HG03060 (cell line): ENCODE measurements at regions not wholly inside any gene's neighbourhood (a gene's known extent, or its start where the extent isn't known, plus 50 kb on each side); places are given as distances from the start of the nearest gene placed in this dataset.

Source experiments
- ATAC-seq: cut with Tn5 transposase; IDR thresholded peaks from one replicate; pipeline ENCODE4 v1.9.1; 2021; ENCODE audit warnings: low read depth, moderate number of reproducible peaks; ENCODE audit not compliant: unreplicated experiment

DNA sequence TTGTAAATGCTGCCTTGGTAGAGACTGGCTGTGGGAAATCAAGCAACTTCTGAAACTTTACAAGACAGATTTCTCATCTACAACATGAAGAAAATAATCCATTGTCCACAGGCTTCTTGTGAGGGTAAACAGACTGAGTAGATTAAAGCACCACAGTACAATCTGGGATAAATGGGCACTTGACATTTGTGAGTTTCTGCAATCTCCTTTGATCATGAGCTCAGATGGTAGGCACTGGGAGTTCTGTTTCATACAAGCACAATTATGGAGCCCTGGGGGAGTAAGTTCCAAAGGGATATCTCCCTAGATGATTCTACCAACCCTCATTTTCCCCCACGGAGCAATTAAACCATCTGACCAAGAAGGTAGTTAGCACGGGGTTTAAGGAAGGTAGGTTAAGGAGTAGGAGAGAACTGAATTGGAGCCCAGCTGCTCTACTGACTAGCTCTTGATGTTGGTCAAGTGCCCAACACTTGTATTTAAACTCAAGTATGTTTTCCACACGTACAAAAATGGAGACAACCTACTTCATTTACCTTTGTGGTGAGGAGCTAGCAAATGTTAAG is 479.5 kb upstream of the TNC start:
- no peak for ATAC-seq

DNA sequence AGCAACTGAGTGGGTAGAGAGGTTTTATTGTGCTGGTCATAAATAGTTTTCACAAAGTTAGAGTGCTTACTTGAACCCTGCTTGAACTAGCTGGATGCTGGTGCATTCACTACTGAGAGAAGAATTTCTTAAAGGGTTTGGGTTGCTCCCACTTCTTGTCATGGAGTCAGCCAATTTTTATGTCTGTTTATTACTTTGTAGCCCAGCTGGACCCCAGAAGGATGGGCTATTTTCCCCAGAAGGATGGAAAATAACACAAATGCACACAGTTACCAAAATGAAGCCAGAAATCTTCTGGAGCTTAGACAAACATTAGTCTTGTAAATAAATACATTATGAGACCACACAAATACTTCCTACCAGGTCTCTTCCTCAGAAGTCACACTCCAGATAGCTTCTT is 480.8 kb upstream of the TNC start:
- no peak for ATAC-seq

DNA sequence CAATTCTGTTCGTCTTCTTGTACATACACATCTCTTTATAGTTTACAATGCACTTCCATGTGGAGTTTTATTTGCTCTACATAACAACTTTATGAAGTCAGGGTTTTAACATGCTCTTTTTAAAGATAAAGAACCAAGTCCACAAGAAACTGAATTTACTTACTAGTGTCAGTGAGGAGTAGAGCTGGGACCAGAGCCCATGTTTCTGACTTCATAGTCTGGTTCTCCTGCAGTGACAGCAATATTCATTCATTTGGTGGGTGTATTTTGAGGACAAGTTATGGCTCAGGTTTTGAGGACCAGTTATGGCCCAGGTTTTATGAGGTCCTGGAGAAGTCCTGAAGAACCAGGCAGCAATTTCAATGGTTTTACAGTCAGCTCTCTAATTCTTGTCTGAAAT is 481.9 kb upstream of the TNC start:
- ATAC-seq: no peak

DNA sequence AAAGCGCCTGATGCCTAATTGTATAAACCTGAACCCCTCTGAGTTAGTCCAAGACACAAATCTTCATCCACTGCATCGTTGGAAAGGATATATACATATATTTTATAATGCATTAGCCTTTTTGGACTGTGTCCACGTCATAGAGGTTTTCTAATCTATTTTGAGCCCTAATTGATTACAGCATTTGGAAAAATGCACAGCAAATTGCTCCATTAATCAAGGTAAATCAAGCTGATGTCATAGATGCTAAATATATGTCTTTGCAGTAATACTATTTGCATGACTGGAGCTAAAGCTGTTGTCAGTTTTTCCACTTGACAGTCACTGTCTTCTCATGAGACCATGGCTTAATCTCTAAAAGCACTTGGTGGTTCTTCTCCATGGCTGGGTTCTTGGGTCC is 483.5 kb upstream of the TNC start:
- ATAC-seq: no peak

DNA sequence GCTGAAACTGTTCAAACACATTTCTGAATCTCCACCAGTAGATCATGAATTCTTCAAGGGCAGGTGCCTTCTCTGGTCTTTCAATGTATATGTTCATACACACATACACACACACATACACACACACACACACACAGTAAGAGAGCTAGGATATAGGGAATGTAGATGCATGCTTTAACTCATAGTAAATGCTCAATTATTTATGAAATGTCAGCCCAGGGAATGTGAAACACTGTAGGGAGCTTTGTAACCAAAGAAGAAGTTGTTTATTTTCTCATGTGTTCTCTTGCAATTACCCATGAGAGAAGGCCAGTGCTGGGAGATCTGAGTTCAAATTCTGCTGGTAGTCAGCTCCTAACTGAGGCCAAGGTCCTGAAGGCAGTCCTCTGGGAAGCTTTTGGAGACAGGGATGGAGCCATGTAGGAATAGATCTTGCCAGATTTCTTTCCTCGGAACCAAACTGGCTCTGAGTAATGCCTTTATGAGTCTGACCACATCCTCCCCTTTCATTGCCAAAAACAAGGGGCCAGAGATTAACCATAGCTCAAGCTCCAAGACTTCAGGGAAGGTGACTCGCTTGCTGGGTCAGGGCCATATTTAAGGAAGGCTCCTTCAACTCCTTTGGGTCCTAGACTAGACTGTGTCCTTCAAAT is 487.0 kb upstream of the TNC start:
- ATAC-seq: no peak

DNA sequence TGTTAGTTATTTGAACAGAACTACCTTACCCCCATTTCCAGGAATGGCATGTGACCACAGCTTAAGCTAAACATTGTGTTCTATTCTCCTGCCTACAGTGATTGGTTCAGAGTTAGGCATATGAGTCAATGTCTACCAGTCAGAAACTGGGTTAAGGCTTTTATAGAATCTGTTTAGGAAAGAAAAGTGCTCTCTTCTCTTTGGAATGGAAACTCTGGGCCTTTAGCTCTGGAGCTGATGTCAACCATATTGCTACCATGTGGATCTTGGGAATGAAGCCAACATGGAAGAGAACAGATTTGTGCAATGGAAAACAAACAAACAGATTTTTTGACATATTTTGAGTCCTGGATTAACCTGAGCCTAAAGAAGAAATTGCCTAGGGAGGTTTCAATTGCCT is 488.9 kb upstream of the TNC start:
- ATAC-seq: no peak

DNA sequence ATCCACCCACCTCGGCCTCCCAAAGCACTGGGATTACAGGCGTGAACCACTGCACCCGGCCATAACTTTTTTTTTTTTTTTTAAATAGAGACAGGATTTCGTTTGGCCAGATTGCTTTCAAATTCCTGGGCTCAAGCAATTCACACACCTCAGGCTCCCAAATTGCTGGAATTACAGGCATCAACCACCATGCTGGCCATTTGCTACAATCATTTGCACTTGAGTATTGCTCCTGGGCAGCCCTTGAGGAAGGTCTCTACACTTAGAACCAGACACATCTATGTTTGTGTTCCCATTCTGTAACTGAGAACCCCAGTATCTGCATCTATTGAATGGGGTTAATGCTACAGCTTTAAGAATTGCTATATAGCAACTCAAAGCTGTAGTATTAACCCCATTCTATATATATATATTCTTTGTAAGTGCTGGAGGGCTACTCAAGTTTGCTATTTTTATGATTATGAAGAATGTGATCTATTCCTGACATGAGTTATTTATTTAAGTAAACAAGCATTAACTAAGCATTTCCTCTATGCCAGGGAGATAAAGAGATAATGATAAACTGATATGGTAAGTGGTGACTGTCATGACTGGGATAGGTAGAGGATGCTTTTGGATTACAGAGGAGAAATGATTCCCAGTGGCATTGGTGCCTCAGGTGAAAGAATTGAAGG is 496.5 kb upstream of the TNC start:
- ATAC-seq: no peak

DNA sequence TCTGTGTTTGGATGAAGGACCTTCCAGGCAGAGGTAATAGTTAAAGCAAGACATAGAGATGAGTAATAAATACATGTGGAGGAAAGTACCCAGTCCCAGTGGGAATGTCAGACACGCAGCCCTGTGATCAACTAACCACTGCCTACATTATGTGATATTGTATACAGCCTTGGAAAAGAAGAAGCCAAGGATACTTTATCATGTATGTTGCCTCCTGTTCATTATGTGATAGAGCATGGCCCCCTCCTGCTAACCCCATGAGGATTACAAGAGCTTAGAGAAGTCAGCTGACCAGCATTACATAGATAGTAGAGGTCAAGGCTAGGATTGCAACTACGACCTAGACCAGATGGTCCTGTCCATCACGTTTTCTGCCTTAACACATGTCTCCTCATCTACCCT is 497.0 kb upstream of the TNC start:
- ATAC-seq: no peak

DNA sequence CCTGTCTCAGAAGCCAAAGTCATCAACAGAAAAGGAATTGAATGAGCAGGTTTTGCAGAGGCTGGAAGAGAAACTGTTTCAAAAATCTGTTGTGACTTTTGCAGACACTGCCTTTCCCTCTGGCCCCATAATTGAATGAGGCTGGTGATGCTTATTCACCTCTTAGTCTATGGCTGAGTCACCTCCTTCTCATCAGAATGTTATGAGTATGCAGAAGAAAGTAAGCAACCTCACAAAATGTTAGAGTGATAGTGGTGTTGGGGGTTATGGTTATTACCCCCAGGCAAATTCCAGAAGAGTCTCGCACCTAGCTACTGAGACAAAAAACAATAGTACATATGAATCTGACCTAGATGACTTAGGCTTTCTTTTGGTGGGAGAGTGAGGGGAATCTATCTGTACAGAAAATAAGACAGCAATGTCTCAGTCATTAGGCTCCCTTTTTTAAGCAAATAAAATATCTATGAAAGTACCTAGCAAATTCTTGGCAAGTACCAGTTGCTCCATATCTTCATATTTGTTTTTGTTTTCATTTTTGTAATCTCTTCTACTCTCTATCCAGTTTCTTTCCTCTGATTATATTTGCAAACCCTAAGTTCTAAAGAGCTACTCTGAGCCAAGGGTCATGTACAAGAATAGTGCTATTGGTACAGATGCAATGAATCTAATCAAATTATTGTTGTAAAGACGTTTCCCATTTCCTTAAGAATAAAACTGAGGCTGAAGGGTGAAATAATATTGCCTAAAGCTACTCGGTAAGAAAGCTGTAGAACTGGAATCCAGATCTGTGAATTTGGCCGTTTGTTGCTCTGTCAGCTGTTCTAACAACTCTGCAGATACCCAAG is 498.1 kb upstream of the TNC start:
- ATAC-seq: no peak

DNA sequence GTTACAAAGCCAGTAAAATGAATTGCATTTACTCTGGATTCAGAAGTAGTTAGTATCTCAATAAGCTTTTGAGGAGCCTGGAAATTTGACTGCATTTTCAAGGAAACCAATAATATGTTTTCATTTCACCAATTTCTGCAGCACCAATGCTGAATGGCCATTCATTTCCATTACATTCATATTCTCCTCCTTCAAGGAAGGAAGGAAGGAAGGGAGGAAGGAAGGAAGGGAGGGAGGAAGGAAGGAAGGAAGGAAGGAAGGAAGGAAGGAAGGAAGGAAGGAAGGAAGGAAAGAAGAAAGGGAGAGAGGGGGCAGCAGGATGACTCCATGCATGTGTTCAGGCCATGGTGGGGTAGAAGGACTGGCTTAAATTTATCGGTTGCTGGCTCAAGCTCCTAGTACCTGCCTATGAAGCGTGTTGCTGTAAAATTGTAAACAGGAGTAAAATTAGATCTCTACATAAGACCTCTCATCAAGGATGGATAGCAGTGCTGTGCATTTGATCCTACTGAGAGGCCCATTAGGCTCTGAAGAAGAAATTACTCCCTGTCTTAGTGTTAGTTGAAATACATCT is 498.8 kb upstream of the TNC start:
- no peak for ATAC-seq

DNA sequence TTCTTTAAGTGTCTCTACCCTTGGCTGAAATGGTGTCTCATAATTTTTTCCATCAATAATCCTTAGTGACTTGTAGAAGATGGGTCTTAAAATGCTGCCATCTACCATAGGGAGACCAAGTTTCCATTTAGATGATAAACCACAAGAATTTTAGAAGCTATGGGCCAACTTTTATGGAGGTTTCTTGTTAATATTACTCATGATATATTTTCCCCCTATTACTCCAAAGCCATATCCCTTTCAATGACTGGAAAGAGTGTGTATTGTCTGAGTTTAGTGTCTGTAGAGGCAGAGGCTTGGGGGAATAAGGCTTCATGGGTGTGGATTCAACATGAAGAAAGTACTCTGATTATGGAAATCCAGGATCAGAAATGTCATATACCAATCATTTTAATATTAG is 507.3 kb upstream of the TNC start:
- no peak for ATAC-seq

DNA sequence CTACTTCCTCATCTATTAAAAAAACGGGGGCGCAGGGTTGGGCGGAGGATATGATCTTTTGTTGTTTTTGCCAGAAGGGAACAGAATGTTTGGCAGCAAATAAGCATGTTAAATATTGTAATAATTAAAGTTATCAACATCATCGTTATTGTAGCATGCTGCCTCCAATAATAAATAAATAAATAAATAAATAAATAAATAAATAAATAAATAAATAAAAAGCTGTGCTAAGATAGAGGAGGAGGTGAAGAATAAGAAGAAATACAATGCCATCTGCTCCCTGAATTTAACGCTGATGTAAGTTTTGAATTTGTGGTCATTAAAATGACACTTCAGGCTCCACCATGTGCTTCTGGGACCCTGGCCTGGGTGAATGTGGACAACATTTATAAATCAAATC is 508.0 kb upstream of the TNC start:
- ATAC-seq: no peak

DNA sequence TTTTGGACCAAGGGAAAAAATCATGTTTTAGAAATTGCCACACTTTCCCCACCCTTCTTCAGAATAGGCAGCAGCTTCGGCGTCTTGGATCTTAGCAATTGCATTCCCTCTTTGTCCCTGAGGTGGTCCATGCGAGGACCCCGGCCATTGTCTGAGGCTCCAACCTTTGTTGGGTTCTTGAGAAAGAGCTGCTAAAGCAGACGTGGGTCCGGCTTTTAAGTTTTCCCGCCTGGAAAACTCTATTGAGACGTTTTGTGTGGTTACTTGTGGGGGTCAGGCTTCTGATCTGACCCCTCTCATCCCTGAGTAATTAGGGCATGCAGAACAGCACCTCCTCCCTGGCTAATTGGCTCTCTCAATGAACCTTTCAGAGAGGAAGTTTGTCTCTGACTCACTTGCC is 509.6 kb upstream of the TNC start:
- ATAC-seq: no peak

DNA sequence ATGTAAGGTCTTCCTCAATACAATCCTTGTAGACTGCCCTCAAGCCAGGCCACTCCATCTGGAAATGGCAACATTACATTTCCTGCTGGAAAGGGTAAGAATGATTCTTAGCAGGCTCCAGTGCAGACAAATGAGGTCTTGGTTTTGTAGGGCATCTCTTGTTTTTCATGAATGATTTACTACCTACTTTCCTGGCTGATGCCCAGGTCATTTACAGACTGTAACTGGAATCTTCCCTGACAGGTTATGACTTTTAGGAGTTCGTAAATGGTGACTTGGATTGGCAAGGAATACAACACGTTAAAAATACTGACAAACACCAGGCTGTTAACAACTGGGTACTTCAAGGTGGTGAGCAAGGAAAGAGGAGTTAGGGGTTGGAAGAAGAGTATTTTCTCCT is 510.5 kb upstream of the TNC start:
- ATAC-seq: no peak

DNA sequence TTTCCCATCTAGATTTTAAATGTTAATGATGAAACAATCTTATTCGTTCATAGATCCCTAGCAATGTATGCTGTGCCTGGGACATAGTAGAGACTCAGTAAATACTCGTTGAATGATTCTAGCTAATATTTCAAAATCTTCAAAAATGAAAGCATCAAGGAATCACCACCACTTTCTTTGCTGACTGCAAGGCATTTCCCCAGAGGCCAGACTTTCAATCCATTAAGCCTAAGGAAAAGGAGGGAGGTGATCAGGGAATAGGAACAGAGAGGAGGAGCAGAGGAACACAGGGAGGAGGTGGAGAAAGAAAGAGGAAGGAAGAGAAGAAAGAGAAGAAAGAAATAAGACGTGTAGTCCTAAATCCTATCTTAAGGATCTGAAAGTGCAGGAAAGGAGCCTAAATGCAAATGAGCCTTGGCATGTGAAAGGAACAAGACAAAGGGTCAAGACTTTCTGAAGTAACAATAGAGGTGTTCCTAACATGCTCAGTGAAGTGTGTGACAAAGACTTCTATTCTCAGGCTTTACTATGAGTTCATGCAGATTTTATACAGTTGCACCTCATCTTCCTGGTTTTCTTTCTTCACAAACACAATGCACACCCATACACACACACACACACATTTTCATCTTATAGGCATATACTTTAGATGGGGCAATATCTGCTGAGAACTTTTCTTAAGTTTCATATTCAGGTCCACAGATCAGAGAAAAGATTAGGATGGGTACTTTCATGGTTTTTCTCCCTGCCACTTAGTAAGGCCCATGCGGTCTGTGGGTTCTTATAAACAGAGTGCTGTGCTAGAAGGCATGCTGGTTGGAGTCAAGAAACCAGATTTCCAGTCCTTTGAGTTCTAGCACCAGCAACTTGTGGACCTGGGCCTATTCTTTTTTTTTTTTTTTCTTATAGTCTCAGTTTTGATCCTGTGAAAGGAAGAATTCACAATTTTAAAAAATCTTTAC is 512.2 kb upstream of the TNC start:
- ATAC-seq: no peak

DNA sequence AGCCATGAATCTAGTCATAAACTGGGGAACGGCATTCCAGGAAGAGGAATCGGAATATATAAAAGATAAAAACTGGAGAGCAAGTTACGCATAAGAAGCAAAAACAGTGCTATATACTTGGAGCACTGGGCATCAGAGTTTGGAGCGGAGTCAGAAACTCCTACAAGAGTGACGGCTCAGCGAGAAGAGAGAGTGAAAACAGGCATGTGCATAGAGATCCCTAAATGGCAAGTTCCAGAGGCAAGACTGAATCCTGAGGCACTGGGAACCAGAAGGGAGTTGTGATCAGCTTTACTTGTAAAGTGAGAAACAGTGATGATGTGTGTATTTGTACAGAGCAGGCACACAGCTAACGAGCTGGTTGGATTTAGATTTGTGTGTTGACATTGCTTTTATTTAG is 514.4 kb upstream of the TNC start:
- no peak for ATAC-seq

DNA sequence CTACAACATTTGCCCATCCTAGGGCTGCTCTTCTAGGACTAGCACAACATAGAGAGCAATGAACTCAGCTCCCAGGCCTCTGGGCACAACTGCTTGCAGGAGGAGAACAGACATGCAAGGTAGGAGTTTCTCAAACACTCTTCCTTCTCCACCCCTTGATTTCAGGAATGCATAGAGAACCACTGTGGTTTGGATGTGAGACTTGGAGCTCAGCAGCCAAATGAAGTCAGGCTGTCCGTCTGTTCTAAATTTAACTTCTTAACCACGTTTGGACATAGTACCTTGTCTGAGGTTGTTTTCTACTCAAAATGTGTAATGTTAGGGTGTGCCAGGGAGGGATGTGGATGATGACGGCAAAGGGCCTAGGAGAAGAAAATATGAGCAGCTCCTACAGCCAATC is 515.1 kb upstream of the TNC start:
- no peak for ATAC-seq

DNA sequence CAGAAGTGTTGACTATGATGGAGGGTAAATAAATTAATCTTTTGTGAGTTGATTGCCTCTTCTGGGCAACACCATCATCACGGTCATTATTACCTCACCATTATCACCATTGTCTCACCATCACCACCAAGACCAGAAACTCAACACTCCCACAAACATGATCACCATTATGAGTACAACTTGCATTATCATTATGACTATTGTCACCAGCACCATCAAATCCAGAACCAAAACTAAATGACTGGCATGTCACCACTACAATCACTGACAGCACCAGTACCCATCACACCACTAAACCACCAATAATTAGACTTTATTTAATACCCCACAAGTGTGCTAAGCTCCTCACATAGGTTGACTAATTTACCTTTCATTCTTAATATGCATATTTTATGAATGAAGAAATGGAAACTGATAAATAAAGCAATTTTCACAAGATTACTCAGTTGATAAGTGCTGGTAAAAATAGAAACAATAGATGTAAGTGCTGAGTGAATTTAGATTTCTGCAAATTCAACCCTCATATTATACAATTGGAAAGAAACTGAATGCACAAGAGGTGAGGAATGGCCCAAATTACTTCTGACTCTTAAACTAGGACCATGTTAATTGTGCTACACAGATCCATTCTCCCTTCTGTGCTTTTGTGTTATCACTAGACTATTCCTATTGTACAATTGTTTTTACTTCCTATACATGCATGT is 517.8 kb upstream of the PAPPA start:
- ATAC-seq: no peak

DNA sequence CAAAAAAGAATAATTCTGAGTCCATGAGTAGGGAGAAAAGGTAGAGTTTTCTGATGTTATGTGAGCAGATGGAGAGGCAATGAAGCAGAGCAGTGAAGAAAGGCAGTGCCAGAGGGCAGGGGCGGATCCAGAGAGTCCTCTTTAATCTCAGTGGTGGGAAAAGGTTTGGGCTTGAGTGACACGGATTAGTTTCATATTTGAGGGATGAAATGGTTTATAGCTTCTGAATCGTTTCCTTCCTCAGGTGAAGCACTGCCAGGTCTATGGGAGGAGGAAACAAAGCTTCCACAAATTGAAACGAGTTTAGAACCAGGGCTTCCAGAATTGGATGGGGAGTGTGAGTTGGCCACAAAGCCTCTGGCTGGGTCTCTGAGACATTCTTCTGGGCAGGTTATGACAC is 517.0 kb upstream of the PAPPA start:
- ATAC-seq: no peak
